Astrocyte of the cerebellum (primary cell): ENCODE measurements at regions not wholly inside any gene's neighbourhood (a gene's known extent, or its start where the extent isn't known, plus 50 kb on each side); places are given as distances from the start of the nearest gene placed in this dataset.

Source experiments
- DNase-seq: peaks from one replicate; pipeline ENCODE4 v3.0.0-alpha.2; 2011; ENCODE audit warnings: low read depth
- H3K4me3 ChIP-seq: 2 replicates; pipeline ENCODE4 v1.5.1; 2011; ENCODE audit warnings: mild to moderate bottlenecking, low read depth, low read length, moderate library complexity
- CTCF ChIP-seq: IDR thresholded peaks from 2 replicates; pipeline ENCODE4 v1.5.1; 2012; ENCODE audit warnings: low read length, low read depth, moderate library complexity, mild to moderate bottlenecking; ENCODE audit errors: missing control alignments
- in situ Hi-C: cut with HindIII; loops from 2 replicates; pipeline ENCODE4 v1.10.0; 2017; ENCODE audit warnings: low sequenced_read_pairs

- no peak for DNase-seq
- in situ Hi-C loops: no loop called here
- TF ChIP-seq CTCF: no peak
- H3K4me3 ChIP-seq: no peak overlapping the region
These were observed 365.1 kb downstream of the ATP23 start for GRCh38 chr12:58306266-58307000.

- TF ChIP-seq CTCF: no peak
- DNase-seq: no peak
- in situ Hi-C loops: no loop called here
These were observed 368.4 kb downstream of the ATP23 start for GRCh38 chr12:58309806-58310205.

GRCh38 chr12:58310368-58310767 is 369.0 kb downstream of the ATP23 start:
- DNase-seq: peak; percentile 39
- peak; percentile 11 for TF ChIP-seq CTCF
- in situ Hi-C loops: no loop called here
- no peak overlapping the region for H3K4me3 ChIP-seq

More at GRCh38 chr12:58309806-58310205, 368.4 kb downstream of the ATP23 start:
- no peak overlapping the region for H3K4me3 ChIP-seq

GRCh38 chr12:58310809-58311622 is 369.6 kb downstream of the ATP23 start:
- in situ Hi-C loops: no loop called here
- no peak overlapping the region for H3K4me3 ChIP-seq
- TF ChIP-seq CTCF: no peak
- DNase-seq: peak; percentile 90

GRCh38 chr12:58313091-58313855 is 371.9 kb downstream of the ATP23 start:
- no peak for TF ChIP-seq CTCF
- H3K4me3 ChIP-seq: no peak overlapping the region
- in situ Hi-C loops: no loop called here
- peak; percentile 49 for DNase-seq

- TF ChIP-seq CTCF: no peak
- in situ Hi-C loops: no loop called here
- no peak for DNase-seq
- no peak overlapping the region for H3K4me3 ChIP-seq
These were observed 373.2 kb downstream of the ATP23 start for GRCh38 chr12:58314610-58315009.
